ENCODE measurements at regions not wholly inside any gene's neighbourhood (a gene's known extent, or its start where the extent isn't known, plus 50 kb on each side); places are given as distances from the start of the nearest gene placed in this dataset.

DNA sequence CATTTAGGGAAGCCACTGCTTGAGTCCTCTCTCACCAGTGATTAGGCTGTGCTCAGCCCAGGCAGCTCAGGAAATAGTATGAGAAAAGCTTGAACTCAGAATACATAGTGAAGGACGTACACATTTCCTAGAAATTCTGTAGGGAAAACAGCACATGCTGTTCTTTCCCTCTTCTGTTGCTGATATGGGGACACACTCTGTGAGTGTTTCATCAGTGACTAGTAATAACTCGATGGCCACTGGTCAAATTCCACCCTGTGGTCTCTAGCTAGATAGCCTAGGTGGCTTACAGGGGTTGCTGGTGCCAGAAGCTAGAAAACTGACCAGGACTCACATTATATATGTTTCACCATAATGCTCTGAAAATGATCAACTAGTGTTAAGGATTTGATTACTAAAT lies 259.8 kb upstream of the SOX4 start:
- no peak for TF ChIP-seq CTCF (IDR thresholded peaks at IDR 0.05; ENCODE audit: low read depth, low read length)
- no peak for TF ChIP-seq POLR2A (IDR thresholded peaks at IDR 0.05; ENCODE audit: extremely low read depth, insufficient read length)
- TF ChIP-seq MAX (IDR thresholded peaks at IDR 0.05; ENCODE audit: low read depth, low read length), result no peak
